GM23248 (cell line): ENCODE measurements at regions not wholly inside any gene's neighbourhood (a gene's known extent, or its start where the extent isn't known, plus 50 kb on each side); places are given as distances from the start of the nearest gene placed in this dataset.

Source experiments
- EZH2 ChIP-seq: fragments of 200-600 bp; sonication (generic); IDR thresholded peaks from 2 replicates; pipeline ENCODE4 v1.6.1; 2018; ENCODE audit warnings: antibody characterized with exemption, mild to moderate bottlenecking; ENCODE audit not compliant: insufficient read depth, poor library complexity, severe bottlenecking
- EZH2phosphoT487 ChIP-seq: fragments of 200-600 bp; sonication (generic); IDR thresholded peaks from 2 replicates; pipeline ENCODE4 v1.6.1; 2018; ENCODE audit warnings: antibody characterized with exemption, moderate library complexity, mild to moderate bottlenecking, low read depth; ENCODE audit not compliant: insufficient read depth

GRCh38 chr13:34515201-34515600 lies 426.9 kb upstream of the NBEA start:
- TF ChIP-seq EZH2phosphoT487 (no peak), EZH2 (no peak)
